ENCODE measurements at regions not wholly inside any gene's neighbourhood (a gene's known extent, or its start where the extent isn't known, plus 50 kb on each side); places are given as distances from the start of the nearest gene placed in this dataset.

DNA sequence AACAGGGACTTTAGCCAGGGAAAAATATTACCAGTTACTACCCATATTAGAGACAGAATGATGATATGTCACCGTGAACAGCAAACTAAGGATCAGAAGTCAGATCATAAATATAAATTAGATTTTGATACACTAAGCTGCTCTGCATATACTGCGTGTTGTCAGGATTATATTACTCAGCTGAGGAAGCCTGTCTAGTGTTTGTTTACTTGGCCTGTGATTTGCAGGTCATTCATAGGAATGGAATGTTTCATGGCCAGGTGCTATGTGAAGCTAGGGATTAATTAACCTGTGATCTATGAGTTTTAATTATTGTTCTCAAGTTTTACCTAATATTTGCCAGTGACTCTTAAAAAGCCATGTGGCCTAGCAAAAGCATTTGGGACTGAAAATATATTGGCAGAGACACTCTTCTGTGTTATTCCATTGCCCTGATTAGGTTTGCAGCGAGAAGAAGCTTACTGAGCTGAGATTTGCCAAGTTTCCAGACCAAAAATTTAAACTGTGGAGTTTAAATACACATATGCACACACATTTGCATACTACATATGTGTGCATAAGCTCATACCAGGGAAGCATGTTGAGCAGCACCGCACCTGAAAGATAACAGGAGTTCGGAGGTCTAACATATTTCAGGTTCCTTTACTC is 496.3 kb upstream of the GRIA1 start:
- DNase-seq (ENCODE audit: extremely low spot score, unreplicated experiment) = no peak
- no peaks in the 10 kb centered on the region for H3K36me3 Mint-ChIP-seq (ENCODE audit: unreplicated experiment)
- no peaks in the 10 kb centered on the region for H3K9me3 Mint-ChIP-seq (ENCODE audit: unreplicated experiment)
- no peak overlapping the region for H3K27ac Mint-ChIP-seq (ENCODE audit: unreplicated experiment)
- H3K4me3 Mint-ChIP-seq (ENCODE audit: unreplicated experiment) = no peak overlapping the region
- no peaks in the 10 kb centered on the region for H3K4me1 Mint-ChIP-seq (ENCODE audit: unreplicated experiment)
- TF ChIP-seq, protein P1, sequence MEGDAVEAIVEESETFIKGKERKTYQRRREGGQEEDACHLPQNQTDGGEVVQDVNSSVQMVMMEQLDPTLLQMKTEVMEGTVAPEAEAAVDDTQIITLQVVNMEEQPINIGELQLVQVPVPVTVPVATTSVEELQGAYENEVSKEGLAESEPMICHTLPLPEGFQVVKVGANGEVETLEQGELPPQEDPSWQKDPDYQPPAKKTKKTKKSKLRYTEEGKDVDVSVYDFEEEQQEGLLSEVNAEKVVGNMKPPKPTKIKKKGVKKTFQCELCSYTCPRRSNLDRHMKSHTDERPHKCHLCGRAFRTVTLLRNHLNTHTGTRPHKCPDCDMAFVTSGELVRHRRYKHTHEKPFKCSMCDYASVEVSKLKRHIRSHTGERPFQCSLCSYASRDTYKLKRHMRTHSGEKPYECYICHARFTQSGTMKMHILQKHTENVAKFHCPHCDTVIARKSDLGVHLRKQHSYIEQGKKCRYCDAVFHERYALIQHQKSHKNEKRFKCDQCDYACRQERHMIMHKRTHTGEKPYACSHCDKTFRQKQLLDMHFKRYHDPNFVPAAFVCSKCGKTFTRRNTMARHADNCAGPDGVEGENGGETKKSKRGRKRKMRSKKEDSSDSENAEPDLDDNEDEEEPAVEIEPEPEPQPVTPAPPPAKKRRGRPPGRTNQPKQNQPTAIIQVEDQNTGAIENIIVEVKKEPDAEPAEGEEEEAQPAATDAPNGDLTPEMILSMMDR (IDR thresholded peaks at IDR 0.05) = no peak
- no peaks in the 10 kb centered on the region for H3K27me3 Mint-ChIP-seq (ENCODE audit: unreplicated experiment)

DNA sequence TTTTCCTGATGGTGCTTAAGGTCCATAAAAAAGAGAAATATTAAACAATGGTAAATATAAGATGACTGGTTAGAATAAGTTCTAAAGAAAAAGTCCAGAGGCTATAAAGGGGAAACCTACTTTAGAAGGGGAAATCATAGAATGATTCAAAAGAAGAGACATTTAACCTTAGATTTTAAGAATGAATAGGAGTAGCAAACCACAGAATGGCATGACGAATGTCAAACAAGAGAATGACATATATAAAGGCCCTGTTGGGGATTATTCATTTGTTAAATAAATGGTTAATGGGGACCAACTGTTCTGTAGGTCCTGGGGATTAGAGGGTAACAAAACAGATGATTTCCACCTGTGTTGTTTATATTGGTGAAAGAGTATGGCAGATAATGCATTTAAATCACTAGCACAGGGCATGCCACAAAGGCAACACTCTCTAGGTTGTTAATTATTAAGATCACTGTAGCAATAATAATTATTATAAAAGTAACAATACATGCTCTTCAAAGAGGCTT is 495.2 kb upstream of the GRIA1 start:
- no peak overlapping the region for H3K4me3 Mint-ChIP-seq (ENCODE audit: unreplicated experiment)
- H3K36me3 Mint-ChIP-seq (ENCODE audit: unreplicated experiment) = no peaks in the 10 kb centered on the region
- TF ChIP-seq, protein P1 (IDR thresholded peaks at IDR 0.05) = no peak
- no peaks in the 10 kb centered on the region for H3K4me1 Mint-ChIP-seq (ENCODE audit: unreplicated experiment)
- no peaks in the 10 kb centered on the region for H3K27me3 Mint-ChIP-seq (ENCODE audit: unreplicated experiment)
- no peak for DNase-seq (ENCODE audit: extremely low spot score, unreplicated experiment)
- no peak overlapping the region for H3K27ac Mint-ChIP-seq (ENCODE audit: unreplicated experiment)
- H3K9me3 Mint-ChIP-seq (ENCODE audit: unreplicated experiment) = no peaks in the 10 kb centered on the region

DNA sequence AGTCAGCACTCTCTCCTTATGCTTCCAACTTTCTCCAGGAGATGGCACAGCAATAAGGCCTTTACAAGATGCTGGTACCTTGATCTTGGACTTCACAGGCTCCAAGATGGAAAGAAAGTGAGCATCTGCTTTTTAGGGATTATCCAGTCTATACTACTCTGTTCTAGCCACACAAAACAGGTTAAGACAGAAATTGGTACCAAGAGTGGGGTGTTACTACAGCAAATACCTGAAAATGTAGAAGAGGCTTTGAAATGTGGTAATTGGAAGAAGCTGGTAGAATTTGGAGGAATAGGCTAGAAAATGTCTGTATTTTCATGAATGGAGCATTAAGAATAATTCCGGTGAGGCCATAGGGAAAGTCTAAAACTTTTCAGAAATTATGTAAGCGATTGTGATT is 484.8 kb upstream of the GRIA1 start:
- Mint-ChIP-seq H3K27me3 (ENCODE audit: unreplicated experiment) (no peaks in the 10 kb centered on the region), H3K4me1 (ENCODE audit: unreplicated experiment) (no peaks in the 10 kb centered on the region), H3K27ac (ENCODE audit: unreplicated experiment) (no peak overlapping the region), H3K9me3 (ENCODE audit: unreplicated experiment) (peaks cover 31% of the 10 kb centered on the region), H3K36me3 (ENCODE audit: unreplicated experiment) (no peaks in the 10 kb centered on the region), H3K4me3 (ENCODE audit: unreplicated experiment) (no peak overlapping the region)
- TF ChIP-seq, protein P1 (IDR thresholded peaks at IDR 0.05) = no peak
- DNase-seq (ENCODE audit: extremely low spot score, unreplicated experiment) = no peak

DNA sequence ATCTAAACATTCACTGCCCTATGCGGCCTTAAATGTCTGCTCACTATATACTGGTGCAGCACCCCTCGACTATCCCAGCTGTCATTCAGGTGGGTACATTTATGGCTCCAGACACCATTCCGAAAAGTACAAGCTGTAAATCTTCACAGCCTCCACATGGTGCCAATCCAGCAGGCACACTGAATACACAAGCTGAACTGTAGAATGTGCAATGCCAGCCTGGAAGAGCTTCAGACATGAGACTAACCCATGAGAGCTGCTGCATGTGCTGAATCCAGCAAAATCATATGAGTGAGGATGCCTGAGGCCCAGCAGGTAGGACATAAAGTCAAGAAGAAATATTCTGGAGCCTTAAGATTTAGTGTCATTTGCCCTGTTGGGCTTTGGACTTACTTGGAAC is 483.8 kb upstream of the GRIA1 start:
- H3K4me3 Mint-ChIP-seq (ENCODE audit: unreplicated experiment) = no peak overlapping the region
- no peak for DNase-seq (ENCODE audit: extremely low spot score, unreplicated experiment)
- H3K4me1 Mint-ChIP-seq (ENCODE audit: unreplicated experiment) = no peaks in the 10 kb centered on the region
- no peaks in the 10 kb centered on the region for H3K36me3 Mint-ChIP-seq (ENCODE audit: unreplicated experiment)
- TF ChIP-seq, protein P1 (IDR thresholded peaks at IDR 0.05) = no peak
- H3K27ac Mint-ChIP-seq (ENCODE audit: unreplicated experiment) = no peak overlapping the region
- no peaks in the 10 kb centered on the region for H3K27me3 Mint-ChIP-seq (ENCODE audit: unreplicated experiment)
- H3K9me3 Mint-ChIP-seq (ENCODE audit: unreplicated experiment) = peaks cover 36% of the 10 kb centered on the region

DNA sequence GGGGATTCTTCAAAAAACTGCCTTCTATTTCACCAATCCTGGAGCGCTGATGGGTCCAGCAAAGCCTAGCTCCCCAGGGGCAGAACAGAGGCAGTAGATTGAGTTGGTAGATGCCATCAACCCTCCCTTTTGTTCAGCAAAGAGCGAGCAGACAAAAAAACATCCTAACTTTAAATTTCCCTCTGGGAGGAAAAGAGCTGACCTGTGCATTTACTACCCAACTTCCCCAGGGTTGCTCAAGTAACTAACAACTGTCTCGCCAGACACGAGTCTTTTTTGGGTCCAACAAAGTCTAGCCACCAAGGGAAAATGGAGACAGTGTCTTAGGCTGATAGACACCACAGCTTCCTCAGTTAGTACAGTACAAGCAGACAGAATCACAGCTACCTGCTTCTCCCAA is 476.3 kb upstream of the GRIA1 start:
- Mint-ChIP-seq H3K4me1 (ENCODE audit: unreplicated experiment) (no peaks in the 10 kb centered on the region), H3K9me3 (ENCODE audit: unreplicated experiment) (peaks cover 15% of the 10 kb centered on the region), H3K27ac (ENCODE audit: unreplicated experiment) (no peak overlapping the region), H3K4me3 (ENCODE audit: unreplicated experiment) (no peak overlapping the region), H3K27me3 (ENCODE audit: unreplicated experiment) (no peaks in the 10 kb centered on the region), H3K36me3 (ENCODE audit: unreplicated experiment) (no peaks in the 10 kb centered on the region)
- no peak for DNase-seq (ENCODE audit: extremely low spot score, unreplicated experiment)
- TF ChIP-seq, protein P1 (IDR thresholded peaks at IDR 0.05) = no peak

All from osteocyte (in vitro differentiated cells).